ENCODE measurements at regions not wholly inside any gene's neighbourhood (a gene's known extent, or its start where the extent isn't known, plus 50 kb on each side); places are given as distances from the start of the nearest gene placed in this dataset.

DNA sequence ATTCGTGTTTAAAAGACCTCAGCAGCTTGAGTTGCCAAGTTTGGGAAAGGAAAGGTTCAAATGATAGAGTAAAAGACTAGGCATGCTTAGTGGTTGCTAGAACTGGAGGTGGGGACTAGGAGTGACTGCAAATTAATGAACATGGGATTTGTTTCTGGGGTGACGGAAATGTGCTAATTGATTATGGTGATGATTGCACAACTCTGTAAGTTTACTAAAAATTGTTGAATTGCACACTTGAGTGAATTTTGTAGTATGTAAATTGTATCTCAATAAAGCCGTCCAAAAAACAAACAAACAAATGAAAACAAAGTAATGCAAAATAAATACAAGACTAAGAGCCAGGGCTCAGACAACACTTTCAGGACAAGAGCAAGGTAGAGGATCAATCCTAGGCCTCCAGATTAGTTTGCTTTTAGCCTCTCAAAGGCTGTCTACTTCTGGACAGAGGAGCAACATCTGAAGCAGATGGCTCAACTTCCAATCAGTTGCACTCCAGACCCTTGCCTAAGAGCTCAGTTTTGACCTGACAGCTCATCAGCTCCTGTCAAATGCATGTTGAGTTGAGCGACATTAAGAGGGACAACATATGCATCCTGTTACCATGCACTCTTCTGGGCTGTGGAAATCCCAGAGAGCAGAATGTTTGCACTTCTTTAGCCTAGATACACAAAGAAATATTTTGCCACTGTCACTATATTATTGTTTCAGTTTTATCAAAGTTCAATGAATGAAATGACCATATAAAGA lies 111.2 kb upstream of the ASIC2 start:
- no peak for DNase-seq

DNA sequence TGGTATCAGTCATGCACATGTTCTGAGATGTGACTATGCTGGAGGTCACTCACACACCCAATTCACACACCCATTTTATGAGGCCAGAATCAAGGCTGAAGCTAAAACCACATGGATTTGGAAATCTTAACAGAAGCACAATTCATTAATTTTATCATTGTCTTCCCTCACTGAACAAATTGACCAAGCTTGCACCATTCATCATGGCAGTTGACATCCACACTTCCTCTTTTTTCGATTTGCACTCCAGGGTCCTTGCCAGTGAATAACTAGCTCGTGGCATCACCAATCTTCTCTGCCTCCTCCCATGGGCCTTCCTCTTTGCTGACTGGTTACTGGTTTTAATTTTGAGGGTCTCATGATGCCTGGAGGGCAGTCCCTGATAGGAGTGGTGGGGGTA lies 123.0 kb upstream of the ASIC2 start:
- no peak for DNase-seq

DNA sequence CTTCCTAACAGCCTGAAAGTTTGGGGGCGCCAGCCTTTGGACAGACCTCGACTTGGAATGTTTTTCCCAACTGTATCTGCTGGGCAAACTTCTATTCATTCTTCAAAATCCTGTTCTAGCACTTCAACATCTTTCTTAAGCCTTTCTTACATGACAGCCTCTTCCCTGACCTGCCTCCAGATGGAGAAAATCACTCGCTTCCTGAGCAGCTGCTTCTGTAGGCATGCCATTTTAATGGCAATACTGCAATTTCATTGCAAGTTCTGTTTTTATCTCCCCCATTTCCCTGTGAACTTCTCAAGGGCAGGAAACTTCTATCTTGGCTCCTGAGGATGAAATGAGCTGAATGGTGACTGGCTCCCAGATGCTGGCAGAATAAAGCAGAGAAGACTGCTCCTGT lies 128.8 kb upstream of the ASIC2 start:
- no peak for DNase-seq

DNA sequence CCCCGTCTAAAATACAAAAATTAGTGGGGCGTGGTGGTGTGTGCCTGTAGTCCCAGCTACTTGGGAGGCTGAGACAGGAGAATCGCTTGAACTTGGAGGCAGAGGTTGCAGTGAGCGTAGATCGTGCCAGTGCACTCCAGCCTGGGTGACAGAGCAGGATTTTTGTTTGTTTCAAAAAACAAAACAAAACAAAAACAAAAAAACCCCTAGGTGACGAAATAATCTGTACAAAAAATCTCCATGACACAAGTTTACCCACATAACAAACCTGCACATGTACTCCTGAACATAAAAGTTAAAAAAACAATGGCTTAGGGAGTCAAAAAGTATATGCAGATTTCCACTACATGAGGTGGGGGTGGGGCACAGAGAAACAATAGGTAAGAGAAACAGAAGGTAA lies 140.5 kb upstream of the ASIC2 start:
- no peak for DNase-seq

DNA sequence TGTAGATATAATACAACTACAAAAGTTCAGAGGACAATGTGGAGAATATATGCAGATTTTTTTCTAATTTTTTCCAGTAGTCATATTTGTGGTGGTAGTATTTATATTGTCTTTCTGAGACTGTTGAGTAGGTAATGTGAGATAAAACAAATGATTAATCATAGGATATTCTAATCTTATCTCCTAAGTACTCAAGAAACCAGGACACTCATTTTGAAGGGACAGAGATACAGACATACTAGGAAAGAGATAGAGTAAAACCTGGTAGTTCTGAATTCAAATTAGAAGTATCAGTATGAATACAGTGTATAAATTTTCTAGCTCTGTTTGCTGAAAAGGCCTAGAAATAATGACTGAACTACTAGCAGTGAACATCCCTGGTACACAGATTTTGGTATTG lies 141.7 kb upstream of the ASIC2 start:
- no peak for DNase-seq

DNA sequence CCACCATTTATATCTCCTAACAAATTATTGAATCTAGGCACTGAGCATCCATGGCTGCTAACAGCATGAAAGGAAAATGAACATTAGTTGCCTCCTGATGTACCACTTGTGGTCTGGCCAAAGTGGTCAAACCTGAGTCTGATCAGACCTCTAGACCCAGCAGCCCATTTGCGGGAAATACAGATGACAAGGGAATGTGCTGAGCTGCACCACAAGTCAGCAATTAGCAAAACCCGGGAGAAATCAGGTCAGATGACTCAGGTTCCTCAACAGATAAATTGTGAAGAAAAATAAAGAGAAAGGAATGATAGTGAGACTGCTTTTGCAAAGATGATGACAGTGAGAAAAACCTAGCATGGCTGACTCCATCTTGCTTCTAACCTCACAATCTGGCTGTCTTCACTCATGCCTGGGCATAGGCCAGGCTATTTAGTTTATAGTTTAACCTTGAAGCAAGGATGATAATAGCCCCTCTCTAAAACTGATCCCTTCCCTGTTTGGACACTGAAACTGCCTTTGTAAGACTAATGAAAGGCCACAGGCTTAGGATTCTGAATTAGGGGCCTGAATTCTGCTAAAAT lies 142.7 kb upstream of the ASIC2 start:
- no peak for DNase-seq

DNA sequence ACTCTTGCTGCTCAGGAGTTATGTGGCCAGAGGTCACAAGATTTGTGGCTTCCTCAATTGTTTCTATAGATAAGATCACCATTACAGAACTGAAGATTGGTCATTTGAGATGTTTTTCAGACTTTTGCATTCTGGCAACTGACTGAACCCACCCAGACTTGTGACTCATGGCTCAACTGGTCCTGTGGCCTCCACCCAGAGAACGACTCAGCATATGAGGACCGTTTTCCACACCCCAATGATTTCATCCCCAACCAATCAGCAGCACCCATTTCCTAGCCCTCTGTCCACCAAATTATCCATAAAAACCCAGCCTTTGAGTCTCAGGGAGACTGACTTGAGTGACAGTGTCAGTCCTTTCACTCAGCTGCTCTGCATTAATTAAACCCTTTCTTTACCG lies 143.2 kb upstream of the ASIC2 start:
- DNase-seq: no peak

DNA sequence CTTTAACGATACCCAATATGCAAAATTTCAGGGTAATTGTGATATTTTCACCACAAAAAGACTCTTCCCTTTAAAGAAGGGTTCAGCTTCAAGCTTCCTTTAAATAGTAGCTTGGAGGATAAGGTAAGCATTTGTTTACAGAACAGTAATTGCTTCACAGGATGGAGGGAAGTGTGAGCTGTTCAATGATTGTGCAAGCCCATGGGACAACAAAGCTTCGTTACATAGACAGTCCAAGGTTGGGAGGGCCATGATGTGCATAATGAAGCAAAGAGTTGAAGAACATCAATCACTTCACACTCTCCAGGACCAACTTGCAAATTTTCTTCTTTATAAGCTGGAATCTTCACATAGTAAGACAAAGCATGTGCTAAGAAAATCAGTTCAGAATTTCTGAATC lies 145.0 kb upstream of the ASIC2 start:
- no peak for DNase-seq

DNA sequence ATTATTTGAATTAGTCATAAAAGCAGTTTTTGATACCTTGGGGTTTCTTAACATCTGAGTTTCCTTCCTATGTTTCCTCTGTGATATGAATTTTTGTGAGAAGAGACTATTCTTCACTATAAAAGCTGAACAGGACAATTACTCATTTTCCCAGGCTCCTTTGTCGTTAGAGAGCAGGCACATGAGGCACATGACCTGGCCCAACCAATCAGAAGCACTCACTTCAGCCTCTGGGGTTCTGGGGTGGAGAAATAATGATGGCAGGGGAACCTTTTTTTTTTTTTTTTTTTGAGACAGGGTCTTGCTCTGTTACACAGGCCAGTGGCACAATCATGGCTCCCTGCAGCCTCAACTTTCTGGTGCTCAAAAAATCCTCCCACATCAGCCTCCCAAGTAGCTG lies 145.5 kb upstream of the ASIC2 start:
- DNase-seq: no peak

DNA sequence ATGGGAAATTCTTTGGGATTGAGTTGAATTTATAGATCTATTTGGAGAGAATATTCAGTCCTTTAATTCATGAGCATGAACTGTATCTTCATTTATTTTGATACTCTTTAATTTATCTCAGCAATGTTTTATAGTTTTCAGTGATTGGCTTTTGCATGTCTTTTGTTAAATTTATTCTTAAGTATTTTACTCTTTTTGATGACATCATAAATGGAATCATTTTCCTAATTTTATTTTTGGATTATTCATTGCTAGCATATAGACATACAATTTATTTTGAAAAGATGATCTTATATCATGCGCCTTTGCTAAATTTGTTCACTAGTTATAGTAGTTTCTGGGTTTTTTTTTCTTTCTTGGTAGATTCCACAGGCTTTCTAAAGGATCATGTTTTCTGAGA lies 149.2 kb upstream of the ASIC2 start:
- no peak for DNase-seq

DNA sequence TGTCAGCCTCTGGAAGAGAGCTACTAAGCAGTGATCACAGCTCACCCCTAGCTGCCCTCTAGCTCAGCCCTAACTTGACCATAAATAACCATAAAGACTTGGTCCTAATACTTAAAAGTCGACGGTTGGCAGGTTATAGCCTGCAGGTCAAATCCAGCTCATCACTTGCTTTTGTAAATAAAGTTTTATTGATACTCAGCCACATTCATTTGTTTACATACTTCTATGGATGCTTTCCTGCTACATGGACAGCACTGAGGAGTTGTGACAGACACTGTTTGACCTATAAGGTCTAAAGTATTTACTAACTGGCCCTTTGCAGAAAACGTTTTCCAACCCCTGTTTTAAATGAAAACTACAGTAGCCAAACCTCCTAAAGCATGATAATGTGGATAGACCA lies 151.6 kb upstream of the ASIC2 start:
- DNase-seq: no peak

DNA sequence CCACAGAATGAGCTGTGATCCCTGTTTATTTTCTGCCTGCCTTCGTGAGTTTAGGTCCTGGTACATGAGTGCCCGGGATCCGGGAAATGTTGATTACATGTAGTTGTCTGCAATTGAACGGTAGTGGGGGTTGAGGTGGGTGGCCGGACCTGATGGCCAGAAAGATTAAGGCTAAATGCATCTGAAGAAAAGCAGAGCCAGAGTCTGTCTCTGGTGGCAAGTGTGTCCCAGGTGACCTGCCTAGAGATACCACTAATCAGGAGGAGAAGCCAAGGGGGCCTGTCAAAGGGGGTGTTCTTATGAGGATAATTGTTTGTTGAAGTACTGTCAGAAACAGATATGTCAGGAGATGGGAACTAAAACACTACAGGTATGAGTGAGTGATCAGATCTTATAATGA lies 154.0 kb upstream of the ASIC2 start:
- no peak for DNase-seq

DNA sequence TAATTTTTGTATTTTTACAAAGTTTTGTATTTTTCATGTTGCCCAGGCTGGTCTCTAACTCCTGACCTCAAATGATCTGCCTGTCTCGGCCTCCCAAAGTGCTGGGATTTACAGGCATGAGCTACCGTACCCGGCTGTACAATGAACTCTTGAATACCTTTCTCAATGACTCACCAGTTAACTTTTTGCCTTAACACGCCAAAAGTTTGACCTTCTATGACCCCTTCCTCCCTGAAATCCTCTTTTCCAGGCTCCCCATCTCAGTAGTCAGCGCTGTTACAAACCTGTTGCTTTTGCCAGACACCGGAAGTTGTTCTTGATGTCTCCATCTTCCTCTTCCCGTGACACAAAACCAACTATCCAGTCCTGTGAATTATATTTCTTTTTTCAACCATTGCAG lies 158.1 kb upstream of the ASIC2 start:
- no peak for DNase-seq

DNA sequence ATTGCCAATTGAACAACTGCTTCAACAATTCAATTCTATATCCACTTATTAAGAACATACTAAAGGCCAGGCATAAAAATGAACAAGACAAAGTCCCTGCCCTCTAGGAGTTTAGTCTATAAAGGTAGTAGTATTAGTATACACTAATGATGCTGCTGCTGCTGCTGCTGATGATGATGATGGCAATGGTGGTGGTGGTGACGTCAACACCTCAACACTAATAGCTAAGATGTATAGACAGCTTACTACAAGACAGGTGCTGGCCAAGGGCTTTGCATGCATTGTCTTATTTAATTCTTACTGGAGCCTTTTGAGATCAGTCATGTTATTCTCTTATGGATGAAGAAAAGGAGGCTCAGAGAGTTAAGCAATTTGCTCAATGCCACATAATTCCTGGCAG lies 164.4 kb upstream of the ASIC2 start:
- no peak for DNase-seq

DNA sequence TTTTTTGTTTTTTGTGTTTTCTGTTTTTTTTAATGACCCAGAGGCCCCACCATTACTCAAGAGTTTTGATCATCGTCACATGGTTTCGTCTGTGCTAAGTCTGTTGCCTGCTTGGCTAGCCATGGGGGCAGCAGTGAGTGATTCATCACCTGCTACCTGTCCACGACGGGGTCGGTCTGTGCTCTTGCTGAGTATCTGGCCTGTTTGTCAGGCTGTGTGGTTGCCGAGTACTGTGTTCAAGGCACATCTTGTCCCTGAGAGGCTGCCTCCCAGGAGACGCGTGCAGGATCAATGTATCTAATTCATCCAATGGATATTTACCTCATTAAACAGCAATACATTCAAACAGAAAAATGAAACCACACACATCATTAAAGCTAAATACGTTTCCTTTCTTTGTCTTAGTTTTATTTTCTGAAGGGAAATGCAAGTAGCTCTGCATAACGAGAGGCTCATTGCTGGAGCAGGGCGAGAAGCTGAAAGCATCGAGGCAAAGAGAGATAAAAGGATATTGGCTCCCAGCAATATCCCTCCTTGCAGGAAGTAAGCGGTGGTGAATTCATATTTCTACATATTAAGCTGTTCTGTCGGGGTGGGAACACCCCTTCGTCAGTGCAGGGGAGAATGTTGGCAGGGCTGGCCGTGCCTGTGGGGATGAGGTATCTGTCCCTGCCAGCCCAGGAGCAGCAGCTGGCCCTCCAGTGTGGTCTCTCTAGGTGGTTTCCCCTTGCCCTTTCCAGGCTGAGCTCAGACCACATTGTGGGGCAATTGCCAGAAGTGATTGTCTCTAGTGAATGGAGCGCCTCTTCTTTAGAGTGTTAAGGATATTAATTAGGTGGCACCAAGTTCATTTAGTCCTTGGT lies 166.2 kb upstream of the ASIC2 start:
- no peak for DNase-seq

DNA sequence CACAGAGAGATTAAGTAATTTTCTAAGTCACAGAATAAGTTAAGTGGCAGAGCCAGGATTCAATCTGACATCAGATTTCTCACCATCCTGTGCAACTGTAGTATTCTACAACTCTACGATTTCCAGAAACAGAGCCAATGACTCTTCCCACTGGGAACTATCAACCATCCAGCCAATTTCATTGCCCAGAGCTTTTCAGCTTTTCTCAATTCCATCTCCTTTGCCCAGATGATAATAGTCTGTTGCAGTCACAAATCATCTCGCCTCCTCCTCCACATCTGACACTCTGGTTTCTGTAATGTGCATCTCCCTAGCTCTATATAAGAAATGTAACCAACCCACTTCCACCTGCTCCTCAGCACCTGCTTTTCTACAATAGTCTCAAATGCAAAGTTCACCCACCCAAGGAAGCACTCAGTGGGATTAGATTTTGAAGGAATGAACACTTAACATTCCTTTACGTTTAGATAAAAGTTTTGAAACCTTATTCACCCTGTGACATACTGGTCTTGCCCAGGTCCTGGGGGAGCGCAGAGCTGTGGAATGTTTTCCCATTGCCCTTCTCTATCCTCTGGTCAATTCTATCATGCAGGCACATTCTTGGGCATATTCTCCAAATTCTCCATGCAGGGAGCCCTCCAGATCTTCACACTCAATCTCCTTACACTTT lies 167.8 kb upstream of the ASIC2 start:
- no peak for DNase-seq

DNA sequence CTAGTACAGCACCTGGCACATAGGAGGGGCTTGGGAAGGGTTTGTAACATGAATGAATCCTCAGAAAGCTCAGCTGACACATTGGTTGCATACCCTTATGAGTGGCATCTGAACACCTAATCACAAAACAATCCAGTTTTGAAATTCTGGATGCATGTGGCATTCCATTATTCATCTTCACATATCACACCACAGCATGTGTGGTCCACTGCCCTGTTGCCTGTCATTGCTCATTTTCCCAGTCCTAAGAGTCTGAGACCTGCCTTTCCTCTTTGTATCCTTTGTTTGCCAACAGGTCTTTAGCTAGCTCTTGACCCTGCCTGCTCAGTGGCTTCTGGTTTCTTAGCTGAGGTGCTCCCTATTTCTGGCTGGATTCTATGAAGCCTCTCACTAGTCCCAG lies 170.8 kb upstream of the ASIC2 start:
- no peak for DNase-seq

DNA sequence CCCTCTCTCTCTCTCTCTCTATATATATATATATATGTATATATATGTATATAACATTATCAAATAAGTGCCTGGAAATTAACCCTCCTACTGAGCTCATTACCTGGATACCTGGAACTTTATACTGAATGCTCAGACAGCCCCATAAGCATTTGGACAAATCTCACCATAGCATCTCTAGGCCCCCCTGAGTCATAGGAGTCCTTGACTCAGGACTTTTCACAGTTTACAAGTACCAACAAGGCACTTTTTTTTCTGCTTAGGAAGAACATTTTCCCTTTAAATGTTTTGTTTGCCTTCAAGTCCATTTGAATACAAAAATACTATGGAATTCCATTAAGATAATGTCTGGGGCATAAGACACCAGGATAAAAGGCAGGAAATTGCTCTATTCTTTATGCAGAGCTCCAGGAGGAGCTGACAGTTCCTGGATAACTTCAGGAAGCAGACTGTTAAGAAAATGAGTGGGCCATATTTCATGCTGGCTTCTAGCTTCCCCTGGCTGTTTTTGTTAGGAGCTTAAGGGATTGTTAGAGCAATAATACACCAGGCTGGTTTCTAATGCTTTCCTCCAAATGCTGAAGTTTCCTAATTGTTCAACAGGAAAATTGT lies 171.7 kb upstream of the ASIC2 start:
- DNase-seq: no peak

DNA sequence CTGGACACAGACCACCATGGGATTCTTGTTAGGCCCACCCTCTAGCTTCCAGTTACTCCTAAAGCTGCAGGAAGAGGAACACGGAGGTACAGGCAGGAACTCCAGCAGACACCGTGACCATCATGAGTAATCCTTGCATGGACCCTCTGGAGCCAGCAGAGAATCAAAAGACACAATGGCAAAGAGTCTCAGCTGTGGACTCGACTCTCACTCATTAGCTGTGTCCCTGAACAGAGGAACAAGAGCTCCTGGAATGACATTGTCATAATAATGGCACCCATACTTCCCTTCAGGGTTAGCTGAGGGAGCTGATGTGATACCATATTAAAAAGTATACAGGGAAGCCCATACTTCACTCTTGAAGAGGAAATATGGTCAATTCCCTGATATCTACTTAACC lies 176.3 kb upstream of the ASIC2 start:
- DNase-seq: no peak

DNA sequence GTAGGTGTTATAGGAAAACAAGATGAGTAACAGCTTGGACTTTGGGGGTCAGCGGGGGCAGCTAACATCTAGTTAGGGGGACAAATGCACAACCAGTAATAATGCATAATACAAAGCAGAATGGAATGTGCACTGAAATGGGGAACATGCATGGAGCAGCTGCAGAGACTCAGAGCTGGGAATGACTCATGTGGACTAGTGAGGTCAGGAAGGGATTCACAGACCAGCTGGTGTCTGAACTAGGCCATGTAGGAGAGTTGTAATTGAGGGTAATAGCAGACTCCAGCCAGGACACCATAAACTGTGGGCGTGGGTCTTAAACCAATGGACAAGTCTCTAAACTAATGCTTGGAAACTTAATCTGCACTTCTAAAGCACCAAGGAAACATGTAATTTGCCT lies 176.8 kb upstream of the ASIC2 start:
- no peak for DNase-seq

DNA sequence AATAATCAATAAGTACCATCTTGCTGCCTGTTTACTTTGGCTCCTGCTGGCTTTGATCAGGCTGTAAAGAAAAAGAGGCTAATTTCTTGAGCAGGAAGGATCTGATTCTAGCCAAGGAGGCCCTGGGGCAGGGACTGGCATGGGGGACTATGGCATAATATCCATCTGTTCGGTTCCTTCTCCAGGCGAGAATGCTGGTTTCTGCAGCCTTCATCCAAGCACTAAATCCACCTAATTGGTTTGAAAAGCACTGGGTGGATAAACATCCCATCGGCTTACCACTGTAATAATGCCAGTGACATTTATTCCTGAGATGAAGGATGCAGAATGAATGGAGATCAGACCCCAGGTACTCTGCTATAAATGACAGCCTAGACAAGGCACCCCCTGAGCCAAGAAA lies 180.0 kb upstream of the ASIC2 start:
- no peak for DNase-seq

DNA sequence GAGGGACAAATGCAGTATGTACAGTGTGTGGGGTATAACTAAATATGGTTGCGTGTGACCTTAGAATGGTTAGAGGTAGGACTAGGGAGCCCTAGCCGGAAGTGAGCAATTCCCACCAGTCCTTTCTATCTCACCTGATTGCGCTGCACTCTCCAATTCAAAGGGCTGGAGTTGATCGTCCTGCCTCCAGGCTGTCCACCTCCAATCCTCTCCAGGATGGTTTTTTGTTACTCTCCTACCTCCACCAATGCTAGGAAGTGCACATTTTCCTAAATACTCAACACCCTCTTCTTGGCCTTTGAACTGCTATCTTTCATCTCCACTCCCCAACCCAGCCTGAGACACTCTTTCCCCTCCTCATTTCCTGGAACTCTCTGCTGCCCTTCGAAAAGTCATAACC lies 181.7 kb upstream of the ASIC2 start:
- no peak for DNase-seq

DNA sequence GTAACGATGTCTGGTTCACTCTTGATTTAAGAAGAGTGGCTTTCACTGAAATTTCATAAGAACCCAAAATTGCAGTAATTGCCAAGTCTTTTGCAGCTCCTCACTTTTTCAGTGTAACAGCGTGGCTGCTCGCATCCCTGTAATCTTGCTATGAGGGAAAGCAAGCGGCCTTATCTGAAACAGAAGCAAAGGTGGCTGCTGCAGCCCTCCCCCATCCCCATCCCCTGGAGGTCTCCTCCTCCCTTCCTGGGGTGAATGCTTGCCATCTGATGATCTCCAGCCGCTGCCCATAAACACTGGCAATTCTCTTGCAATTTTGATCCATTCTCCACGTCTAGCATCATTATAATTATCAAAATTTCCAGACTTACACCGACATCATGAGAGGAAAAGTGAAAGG lies 182.5 kb upstream of the ASIC2 start:
- DNase-seq: no peak
